SK-N-SH treated with all-trans-retinoic acid at 6 μM for 48 hours (cell line): ENCODE measurements at regions not wholly inside any gene's neighbourhood (a gene's known extent, or its start where the extent isn't known, plus 50 kb on each side); places are given as distances from the start of the nearest gene placed in this dataset.

Experiments used
- ATAC-seq: fragments of 200-7000 bp; cut with Tn5 transposase; 3 replicates; pipeline ENCODE4 v1.9.1; 2020; ENCODE audit warnings: mild to moderate bottlenecking, moderate library complexity
- ARNTL ChIP-seq: fragments of 450-650 bp; formaldehyde crosslinking; IDR thresholded peaks from 2 replicates; pipeline ENCODE4 v1.5.0; 2020; ENCODE audit warnings: low read depth, mild to moderate bottlenecking, moderate library complexity, borderline replicate concordance
- BACH2 ChIP-seq: fragments of 250-450 bp; sonication (Bioruptor Pico); IDR thresholded peaks from 2 replicates; pipeline ENCODE4 v1.9.0; 2021; ENCODE audit warnings: mild to moderate bottlenecking, borderline replicate concordance
- CSDC2 ChIP-seq: fragments of 250-450 bp; sonication (Bioruptor Pico); IDR thresholded peaks from 2 replicates; pipeline ENCODE4 v1.5.0; 2020; ENCODE audit warnings: mild to moderate bottlenecking, moderate library complexity
- CSRNP3 ChIP-seq: fragments of 250-450 bp; sonication (Bioruptor Pico); IDR thresholded peaks from 2 replicates; pipeline ENCODE4 v1.5.1; 2021; ENCODE audit warnings: mild to moderate bottlenecking, moderate library complexity
- ESRRG ChIP-seq: fragments of 250-450 bp; sonication (Bioruptor Pico); IDR thresholded peaks from 2 replicates; pipeline ENCODE4 v1.6.1; 2021; ENCODE audit warnings: mild to moderate bottlenecking
- GLIS3 ChIP-seq: fragments of 250-450 bp; sonication (Bioruptor Pico); IDR thresholded peaks from 2 replicates; pipeline ENCODE4 v1.5.0; 2020; ENCODE audit warnings: mild to moderate bottlenecking, moderate library complexity
- ISL1 ChIP-seq: fragments of 250-450 bp; sonication (Bioruptor Pico); IDR thresholded peaks from 2 replicates; pipeline ENCODE4 v2.1.2; 2022; ENCODE audit warnings: mild to moderate bottlenecking, moderate library complexity
- OSR1 ChIP-seq: fragments of 250-450 bp; sonication (Bioruptor Pico); IDR thresholded peaks from 2 replicates; pipeline ENCODE4 v1.8.0; 2022; ENCODE audit warnings: moderate library complexity, mild to moderate bottlenecking, inconsistent platforms
- PATZ1 ChIP-seq: fragments of 250-450 bp; sonication (Bioruptor Pico); IDR thresholded peaks from 2 replicates; pipeline ENCODE4 v1.8.0; 2020; ENCODE audit warnings: mild to moderate bottlenecking, moderate library complexity, borderline replicate concordance
- POU6F1 ChIP-seq: fragments of 250-450 bp; sonication (Bioruptor Pico); IDR thresholded peaks from 2 replicates; pipeline ENCODE4 v1.8.0; 2021; ENCODE audit warnings: low read depth, mild to moderate bottlenecking, moderate library complexity, borderline replicate concordance
- PPARA ChIP-seq: fragments of 250-450 bp; sonication (Bioruptor Pico); IDR thresholded peaks from 2 replicates; pipeline ENCODE4 v1.5.0; 2020; ENCODE audit warnings: mild to moderate bottlenecking, borderline replicate concordance
- RARB ChIP-seq: fragments of 250-450 bp; sonication (Bioruptor Pico); IDR thresholded peaks from 2 replicates; pipeline ENCODE4 v1.8.0; 2021; ENCODE audit warnings: mild to moderate bottlenecking, moderate library complexity
- SNAI2 ChIP-seq: fragments of 250-450 bp; sonication (Bioruptor Pico); IDR thresholded peaks from 2 replicates; pipeline ENCODE4 v1.5.0; 2020; ENCODE audit warnings: mild to moderate bottlenecking, moderate library complexity
- TCF4 ChIP-seq: fragments of 250-450 bp; sonication (Bioruptor Pico); IDR thresholded peaks from 2 replicates; pipeline ENCODE4 v1.8.0; 2021; ENCODE audit warnings: mild to moderate bottlenecking, moderate library complexity, borderline replicate concordance
- TOX ChIP-seq: fragments of 250-450 bp; sonication (Bioruptor Pico); IDR thresholded peaks from 2 replicates; pipeline ENCODE4 v1.8.0; 2021; ENCODE audit warnings: mild to moderate bottlenecking, moderate library complexity, borderline replicate concordance
- TSHZ2 ChIP-seq: fragments of 250-450 bp; sonication (Bioruptor Pico); IDR thresholded peaks from 2 replicates; pipeline ENCODE4 v1.5.0; 2020; ENCODE audit warnings: mild to moderate bottlenecking, moderate library complexity
- ZC3H10 ChIP-seq: fragments of 250-450 bp; sonication (Bioruptor Pico); IDR thresholded peaks from 2 replicates; pipeline ENCODE4 v1.5.1; 2021; ENCODE audit warnings: mild to moderate bottlenecking, moderate library complexity
- ZFP3 ChIP-seq: fragments of 250-450 bp; sonication (Bioruptor Pico); IDR thresholded peaks from 2 replicates; pipeline ENCODE4 v1.5.0; 2020; ENCODE audit warnings: mild to moderate bottlenecking, moderate library complexity
- ZFP30 ChIP-seq: fragments of 450-650 bp; formaldehyde crosslinking; IDR thresholded peaks from 2 replicates; pipeline ENCODE4 v1.5.0; 2022; ENCODE audit warnings: mild to moderate bottlenecking, moderate library complexity
- ZNF565 ChIP-seq: fragments of 450-650 bp; formaldehyde crosslinking; conservative IDR thresholded peaks from 2 replicates; pipeline ENCODE4 v1.5.0; 2020; ENCODE audit warnings: low read depth, mild to moderate bottlenecking, moderate library complexity
- ZNF8 ChIP-seq: fragments of 450-650 bp; formaldehyde crosslinking; IDR thresholded peaks from 2 replicates; pipeline ENCODE4 v1.5.0; 2020; ENCODE audit warnings: mild to moderate bottlenecking, moderate library complexity

- TF ChIP-seq TSHZ2 (CRISPR knock-in tag): no peak
Observed at GRCh38 chr2:220877897-220878296, 694.2 kb downstream of the EPHA4 start (continued).

GRCh38 chr2:220880623-220881596, 691.2 kb downstream of the EPHA4 start:
- ATAC-seq: no peak
- no peak for TF ChIP-seq GLIS3 (CRISPR knock-in tag)
- no peak for TF ChIP-seq PPARA (CRISPR knock-in tag)
- TF ChIP-seq TOX (CRISPR knock-in tag): no peak
- no peak for TF ChIP-seq ZNF565 (CRISPR knock-in tag)
- TF ChIP-seq SNAI2 (CRISPR knock-in tag): no peak
- no peak for TF ChIP-seq OSR1
- no peak for TF ChIP-seq ESRRG (CRISPR knock-in tag)
- no peak for TF ChIP-seq ZFP3 (CRISPR knock-in tag)
- no peak for TF ChIP-seq ZC3H10 (CRISPR knock-in tag)
- no peak for TF ChIP-seq TCF4 (CRISPR knock-in tag)
- TF ChIP-seq ISL1 (CRISPR knock-in tag): no peak
- TF ChIP-seq CSRNP3: no peak

GRCh38 chr2:220882507-220882906, 689.6 kb downstream of the EPHA4 start:
- ATAC-seq: no peak
- TF ChIP-seq ZNF8 (CRISPR knock-in tag) (no peak), ESRRG (CRISPR knock-in tag) (no peak), RARB (CRISPR knock-in tag) (no peak), POU6F1 (CRISPR knock-in tag) (no peak), ZFP30 (CRISPR knock-in tag) (no peak), TSHZ2 (CRISPR knock-in tag) (no peak)
- TF ChIP-seq, all 23 proteins: peak for 0

GRCh38 chr2:220885593-220885992, 686.5 kb downstream of the EPHA4 start:
- ATAC-seq: no peak
- TF ChIP-seq TOX (CRISPR knock-in tag) (no peak), ZNF8 (CRISPR knock-in tag) (no peak), ARNTL (CRISPR knock-in tag) (no peak), GLIS3 (CRISPR knock-in tag) (no peak), SNAI2 (CRISPR knock-in tag) (no peak), ZFP30 (CRISPR knock-in tag) (no peak), BACH2 (CRISPR knock-in tag) (no peak), PATZ1 (CRISPR knock-in tag) (no peak), POU6F1 (CRISPR knock-in tag) (no peak), CSDC2 (CRISPR knock-in tag) (no peak), RARB (CRISPR knock-in tag) (no peak), ZFP3 (CRISPR knock-in tag) (no peak), TCF4 (CRISPR knock-in tag) (no peak), PPARA (CRISPR knock-in tag) (no peak)
